HepG2 (cell line): ENCODE measurements at regions not wholly inside any gene's neighbourhood (a gene's known extent, or its start where the extent isn't known, plus 50 kb on each side); places are given as distances from the start of the nearest gene placed in this dataset.

Experiments used
- ETV6 ChIP-seq: sonication (generic); formaldehyde crosslinking; conservative IDR thresholded peaks from 2 replicates; pipeline ENCODE4 v1.4.0; 2020; ENCODE audit warnings: missing genetic modification reagents
- MTA3 ChIP-seq: sonication (generic); formaldehyde crosslinking; IDR thresholded peaks from 2 replicates; pipeline ENCODE4 v1.4.0; 2020; ENCODE audit warnings: missing genetic modification reagents
- NR1H2 ChIP-seq: sonication (generic); formaldehyde crosslinking; IDR thresholded peaks from 2 replicates; pipeline ENCODE4 v1.8.1; 2022; ENCODE audit warnings: low read depth, missing genetic modification reagents, borderline replicate concordance
- PAXIP1 ChIP-seq: sonication (generic); formaldehyde crosslinking; conservative IDR thresholded peaks from 2 replicates; pipeline ENCODE4 v1.4.0; 2020; ENCODE audit warnings: mild to moderate bottlenecking, missing genetic modification reagents, moderate library complexity
- PCBP1 ChIP-seq: fragments of 200-400 bp; formaldehyde crosslinking; IDR thresholded peaks from 2 replicates; pipeline ENCODE4 v1.6.1; 2017; ENCODE audit warnings: mild to moderate bottlenecking, low read depth, low read length, borderline replicate concordance
- PHF20 ChIP-seq: sonication (generic); formaldehyde crosslinking; IDR thresholded peaks from 2 replicates; pipeline ENCODE4 v1.5.0; 2020; ENCODE audit warnings: mild to moderate bottlenecking, missing genetic modification reagents
- POLR2AphosphoS5 ChIP-seq: IDR thresholded peaks from 2 replicates; pipeline ENCODE4 v1.6.1; 2012; ENCODE audit warnings: low read depth, low read length
- TBP ChIP-seq: sonication (generic); formaldehyde crosslinking; IDR thresholded peaks from 2 replicates; pipeline ENCODE4 v1.5.0; 2020; ENCODE audit warnings: missing genetic modification reagents
- ZNF121 ChIP-seq: sonication (generic); formaldehyde crosslinking; IDR thresholded peaks from 2 replicates; pipeline ENCODE4 v1.5.0; 2020; ENCODE audit warnings: mild to moderate bottlenecking, missing genetic modification reagents
- ZNF251 ChIP-seq: sonication (generic); formaldehyde crosslinking; IDR thresholded peaks from 2 replicates; pipeline ENCODE4 v1.9.0; 2021; ENCODE audit warnings: mild to moderate bottlenecking, missing genetic modification reagents
- ZNF274 ChIP-seq: sonication (generic); formaldehyde crosslinking; IDR thresholded peaks from 2 replicates; pipeline ENCODE4 v1.5.1; 2020; ENCODE audit warnings: mild to moderate bottlenecking, missing genetic modification reagents
- ZNF572 ChIP-seq: sonication (generic); formaldehyde crosslinking; IDR thresholded peaks from 2 replicates; pipeline ENCODE4 v1.5.1; 2020; ENCODE audit warnings: mild to moderate bottlenecking, missing genetic modification reagents
- ZNF782 ChIP-seq: sonication (generic); formaldehyde crosslinking; IDR thresholded peaks from 2 replicates; pipeline ENCODE4 v1.4.0; 2020; ENCODE audit warnings: missing genetic modification reagents, mild to moderate bottlenecking, borderline replicate concordance
- TF ChIP-seq, protein P1 (sequence below): sonication (generic); formaldehyde crosslinking; IDR thresholded peaks from 2 replicates; pipeline ENCODE4 v1.5.0; 2020; ENCODE audit warnings: mild to moderate bottlenecking, missing genetic modification reagents, moderate library complexity

DNA sequence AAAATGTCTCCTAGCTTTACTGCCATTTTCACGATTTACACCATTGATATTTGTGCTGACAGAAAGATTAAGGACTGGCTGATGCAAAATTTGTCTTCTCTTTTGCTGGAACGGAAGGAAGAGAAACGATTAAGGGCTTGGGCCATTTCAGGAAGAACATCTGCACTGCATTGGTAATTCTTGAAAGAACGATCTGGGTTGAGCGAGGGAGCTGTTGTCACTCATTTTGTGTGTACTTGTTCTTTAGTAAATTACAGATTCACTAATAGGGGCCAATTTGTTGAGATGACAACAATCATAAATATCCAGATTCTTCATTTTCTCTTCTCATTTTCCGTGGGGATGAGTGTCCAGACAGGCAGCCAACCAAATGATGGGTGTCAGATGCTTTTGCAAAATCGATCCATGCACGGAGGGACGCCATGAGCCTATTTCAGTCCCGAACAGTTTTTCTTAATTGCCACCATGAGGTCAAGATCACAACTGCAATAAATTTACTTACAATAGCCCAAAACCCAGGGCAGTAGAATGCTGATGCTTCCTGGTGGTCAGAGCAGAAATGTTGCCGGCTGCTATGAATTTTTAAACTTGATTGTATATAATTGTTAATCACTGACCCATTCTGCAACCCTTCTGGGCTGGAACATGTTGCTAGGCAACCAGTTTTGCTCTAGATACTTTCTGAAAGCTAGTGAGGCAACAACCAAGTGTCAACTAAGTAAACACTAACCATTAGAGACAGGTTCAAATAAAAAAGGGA, 132.4 kb upstream of the TIAM1 start:
- TF ChIP-seq ZNF782 (CRISPR knock-in tag), result no peak
- no peak for TF ChIP-seq ZNF274 (CRISPR knock-in tag)
- no peak for TF ChIP-seq PAXIP1 (CRISPR knock-in tag)
- no peak for TF ChIP-seq ZNF251 (CRISPR knock-in tag)
- TF ChIP-seq TBP (CRISPR knock-in tag), result no peak
- TF ChIP-seq MTA3 (CRISPR knock-in tag), result no peak
- no peak for TF ChIP-seq ZNF572 (CRISPR knock-in tag)
- TF ChIP-seq, protein P1, sequence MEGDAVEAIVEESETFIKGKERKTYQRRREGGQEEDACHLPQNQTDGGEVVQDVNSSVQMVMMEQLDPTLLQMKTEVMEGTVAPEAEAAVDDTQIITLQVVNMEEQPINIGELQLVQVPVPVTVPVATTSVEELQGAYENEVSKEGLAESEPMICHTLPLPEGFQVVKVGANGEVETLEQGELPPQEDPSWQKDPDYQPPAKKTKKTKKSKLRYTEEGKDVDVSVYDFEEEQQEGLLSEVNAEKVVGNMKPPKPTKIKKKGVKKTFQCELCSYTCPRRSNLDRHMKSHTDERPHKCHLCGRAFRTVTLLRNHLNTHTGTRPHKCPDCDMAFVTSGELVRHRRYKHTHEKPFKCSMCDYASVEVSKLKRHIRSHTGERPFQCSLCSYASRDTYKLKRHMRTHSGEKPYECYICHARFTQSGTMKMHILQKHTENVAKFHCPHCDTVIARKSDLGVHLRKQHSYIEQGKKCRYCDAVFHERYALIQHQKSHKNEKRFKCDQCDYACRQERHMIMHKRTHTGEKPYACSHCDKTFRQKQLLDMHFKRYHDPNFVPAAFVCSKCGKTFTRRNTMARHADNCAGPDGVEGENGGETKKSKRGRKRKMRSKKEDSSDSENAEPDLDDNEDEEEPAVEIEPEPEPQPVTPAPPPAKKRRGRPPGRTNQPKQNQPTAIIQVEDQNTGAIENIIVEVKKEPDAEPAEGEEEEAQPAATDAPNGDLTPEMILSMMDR (CRISPR knock-in tag), result no peak
- no peak for TF ChIP-seq ETV6 (CRISPR knock-in tag)
- TF ChIP-seq NR1H2 (CRISPR knock-in tag), result no peak
- no peak for TF ChIP-seq PCBP1
- TF ChIP-seq POLR2AphosphoS5, result no peak
- TF ChIP-seq ZNF121, result no peak
- no peak for TF ChIP-seq PHF20 (CRISPR knock-in tag)
